SK-N-SH (cell line): ENCODE measurements at regions not wholly inside any gene's neighbourhood (a gene's known extent, or its start where the extent isn't known, plus 50 kb on each side); places are given as distances from the start of the nearest gene placed in this dataset.

Source experiments
- CTCF ChIA-PET: fragments of 300-600, 350-600 bp; formaldehyde crosslinking; extraction: SDS; loops from one replicate; lab custom pipeline; 2021; lab: Yijun Ruan, JAX
- POLR2A ChIA-PET: fragments of 350-600 bp; sonication (Branson Sonifier 250); formaldehyde crosslinking; extraction: SDS; loops from one replicate; lab custom pipeline; 2020; ENCODE audit warnings: antibody characterized with exemption, inconsistent platforms; lab: Yijun Ruan, JAX
- DNase-seq: peaks from one replicate; pipeline ENCODE4 v3.0.0; 2012
- H2AFZ ChIP-seq: fragments of 200-600 bp; sonication (generic); 2 replicates; pipeline ENCODE4 v1.8.1; 2016; ENCODE audit warnings: antibody characterized with exemption, mild to moderate bottlenecking, low read depth
- H3F3A ChIP-seq: fragments of 200-600 bp; sonication (generic); replicated peaks from 2 replicates; pipeline ENCODE3; 2016; ENCODE audit warnings: antibody characterized with exemption, mild to moderate bottlenecking; ENCODE audit not compliant: insufficient read depth
- H3K27ac ChIP-seq, 2 experiments: fragments of 200-500 bp in 1 of 2; fragments of 200-600 bp in 1 of 2; sonication (Bioruptor generic) in 1 of 2; sonication (generic), shearing (Covaris generic) in 1 of 2; 2 replicates each; pipeline versions ENCODE4 v1.5.1 to v1.6.1; 2014 to 2016; ENCODE audit warnings: low read depth in 2 of 2, inconsistent platforms in 1 of 2, low read length in 1 of 2, mild to moderate bottlenecking in 1 of 2, mixed read lengths in 1 of 2
- H3K27me3 ChIP-seq: fragments of 200-600 bp; sonication (generic), shearing (Covaris generic); 2 replicates; pipeline ENCODE4 v1.6.1; 2016; ENCODE audit warnings: mixed run types; ENCODE audit not compliant: insufficient read depth
- H3K36me3 ChIP-seq, 2 experiments: fragments of 200-500 bp in 1 of 2; fragments of 200-600 bp in 1 of 2; sonication (Bioruptor generic) in 1 of 2; sonication (generic) in 1 of 2; replicated peaks in 1 of 2; 2 replicates each; pipeline versions ENCODE3 to v1.5.1; 2014 to 2016; ENCODE audit warnings: low read length in 1 of 2, mild to moderate bottlenecking in 1 of 2; ENCODE audit not compliant: insufficient read depth in 2 of 2, control insufficient read depth in 1 of 2
- H3K4me1 ChIP-seq, 2 experiments: fragments of 200-500 bp in 1 of 2; fragments of 200-600 bp in 1 of 2; sonication (Bioruptor generic) in 1 of 2; sonication (generic), shearing (Covaris generic) in 1 of 2; 2 replicates each; pipeline versions ENCODE4 v1.5.1 to v1.6.1; 2014 to 2016; ENCODE audit warnings: low read depth in 1 of 2, low read length in 1 of 2, mixed run types in 1 of 2; ENCODE audit not compliant: insufficient read depth in 2 of 2, control insufficient read depth in 1 of 2
- H3K4me2 ChIP-seq: fragments of 200-600 bp; sonication (generic), shearing (Covaris generic); 2 replicates; pipeline ENCODE4 v1.6.1; 2017; ENCODE audit warnings: mixed run types
- H3K4me3 ChIP-seq, 2 experiments: fragments of 200-500 bp in 1 of 2; fragments of 200-600 bp in 1 of 2; sonication (Bioruptor generic) in 1 of 2; sonication (generic), shearing (Covaris generic) in 1 of 2; 2 replicates each; pipeline versions ENCODE4 v1.5.1 to v1.8.1; 2014 to 2016; ENCODE audit warnings: low read depth in 2 of 2, inconsistent platforms in 1 of 2, low read length in 1 of 2, mild to moderate bottlenecking in 1 of 2, mixed read lengths in 1 of 2, moderate library complexity in 1 of 2
- H3K79me2 ChIP-seq: fragments of 200-600 bp; sonication (generic); 2 replicates; pipeline ENCODE4 v1.8.1; 2017; ENCODE audit warnings: mild to moderate bottlenecking; ENCODE audit not compliant: insufficient read depth
- H3K9ac ChIP-seq: fragments of 200-600 bp; sonication (generic); 2 replicates; pipeline ENCODE4 v1.6.1; 2017; ENCODE audit warnings: mixed run types
- H3K9me2 ChIP-seq: fragments of 200-600 bp; sonication (generic); 2 replicates; pipeline ENCODE4 v1.6.1; 2017; ENCODE audit warnings: mixed run types
- H3K9me3 ChIP-seq: fragments of 200-600 bp; sonication (generic); 2 replicates; pipeline ENCODE4 v1.6.1; 2017; ENCODE audit warnings: mixed run types, mild to moderate bottlenecking, moderate library complexity
- H4K20me1 ChIP-seq: fragments of 200-600 bp; sonication (generic); 2 replicates; pipeline ENCODE4 v1.6.1; 2017; ENCODE audit warnings: mild to moderate bottlenecking, mixed run types; ENCODE audit not compliant: insufficient read depth
- CHD2 ChIP-seq: fragments of 150-350 bp; IDR thresholded peaks from 2 replicates; pipeline ENCODE4 v1.6.1; 2018; ENCODE audit warnings: low read length; ENCODE audit not compliant: partially characterized antibody
- EP300 ChIP-seq, 2 experiments: IDR thresholded peaks; 2 replicates each; pipeline versions ENCODE4 v1.4.0 to v1.6.1; 2012; ENCODE audit warnings: borderline replicate concordance in 1 of 2, low read depth in 1 of 2, low read length in 1 of 2
- FOSL2 ChIP-seq: IDR thresholded peaks from 2 replicates; pipeline ENCODE4 v1.4.0; 2012; ENCODE audit warnings: low read depth, mild to moderate bottlenecking, moderate library complexity, borderline replicate concordance
- FOXJ3 ChIP-seq: sonication (generic); formaldehyde crosslinking; IDR thresholded peaks from 2 replicates; pipeline ENCODE4 v1.5.1; 2020; ENCODE audit warnings: mild to moderate bottlenecking, missing genetic modification reagents
- GABPA ChIP-seq: IDR thresholded peaks from 2 replicates; pipeline ENCODE4 v1.4.0; 2012; ENCODE audit warnings: low read depth, mild to moderate bottlenecking
- GATA2 ChIP-seq: sonication (generic); formaldehyde crosslinking; IDR thresholded peaks from 2 replicates; pipeline ENCODE4 v1.5.0; 2020; ENCODE audit warnings: mild to moderate bottlenecking, missing genetic modification reagents
- MXI1 ChIP-seq: IDR thresholded peaks from 2 replicates; pipeline ENCODE4 v1.6.1; 2012; ENCODE audit warnings: mild to moderate bottlenecking, low read depth, low read length, improper control_type of control experiment
- NFIC ChIP-seq: IDR thresholded peaks from 2 replicates; pipeline ENCODE4 v1.4.0; 2012; ENCODE audit warnings: borderline replicate concordance
- POLR2AphosphoS5 ChIP-seq: IDR thresholded peaks from 2 replicates; pipeline ENCODE4 v1.6.1; 2012; ENCODE audit warnings: low read depth, low read length
- RAD21 ChIP-seq: IDR thresholded peaks from 2 replicates; pipeline ENCODE4 v1.6.1; 2012; ENCODE audit warnings: mild to moderate bottlenecking, low read length
- SIN3A ChIP-seq: IDR thresholded peaks from 2 replicates; pipeline ENCODE4 v1.6.1; 2012; ENCODE audit warnings: low read depth, mild to moderate bottlenecking, low read length, moderate library complexity, borderline replicate concordance
- SMC3 ChIP-seq: IDR thresholded peaks from 2 replicates; pipeline ENCODE4 v1.6.1; 2012; ENCODE audit warnings: low read depth, low read length, improper control_type of control experiment
- TCF12 ChIP-seq: IDR thresholded peaks from 2 replicates; pipeline ENCODE4 v1.4.0; 2012
- YY1 ChIP-seq: IDR thresholded peaks from 2 replicates; pipeline ENCODE4 v1.4.0; 2012; ENCODE audit warnings: low read depth, mild to moderate bottlenecking
- WGBS: methylation state at CpG from one replicate; pipeline ENCODE4 v1.1.6; 2017; ENCODE audit warnings: low lambda C conversion rate; 5-methylcytosine and 5-hydroxymethylcytosine counted together
- TF ChIP-seq, protein P1 (sequence below): IDR thresholded peaks from 2 replicates; pipeline ENCODE4 v1.4.0; 2012; ENCODE audit warnings: low read depth, borderline replicate concordance
- TF ChIP-seq, protein P2 (sequence below): IDR thresholded peaks from 2 replicates; pipeline ENCODE4 v1.4.0; 2012; ENCODE audit warnings: low read depth, borderline replicate concordance
- TF ChIP-seq, protein P3 (sequence below): fragments of 200-600 bp; sonication (generic); IDR thresholded peaks from 2 replicates; pipeline ENCODE4 v1.6.1; 2017; ENCODE audit warnings: antibody characterized with exemption, mild to moderate bottlenecking, moderate library complexity

DNA sequence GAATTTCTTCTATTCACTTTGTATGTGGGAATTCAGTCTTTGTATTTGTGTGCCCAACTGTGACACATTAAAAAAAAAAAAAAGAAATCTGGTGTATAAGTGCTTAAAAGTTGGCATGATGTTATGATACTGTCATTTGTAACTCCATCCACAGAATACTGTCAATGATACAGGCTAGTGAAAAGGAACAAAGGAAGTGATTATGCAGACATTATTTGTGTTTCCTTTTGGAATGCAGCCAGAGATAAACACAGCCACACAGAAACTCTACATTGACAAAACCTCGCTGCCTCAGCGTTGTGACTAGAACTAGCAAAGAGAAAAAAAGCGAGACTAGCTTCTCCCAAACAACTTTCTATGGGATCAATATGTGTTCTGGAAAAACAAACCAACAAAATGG, 519.2 kb upstream of the AGTR1 start (continued):
- TF ChIP-seq, protein P1, sequence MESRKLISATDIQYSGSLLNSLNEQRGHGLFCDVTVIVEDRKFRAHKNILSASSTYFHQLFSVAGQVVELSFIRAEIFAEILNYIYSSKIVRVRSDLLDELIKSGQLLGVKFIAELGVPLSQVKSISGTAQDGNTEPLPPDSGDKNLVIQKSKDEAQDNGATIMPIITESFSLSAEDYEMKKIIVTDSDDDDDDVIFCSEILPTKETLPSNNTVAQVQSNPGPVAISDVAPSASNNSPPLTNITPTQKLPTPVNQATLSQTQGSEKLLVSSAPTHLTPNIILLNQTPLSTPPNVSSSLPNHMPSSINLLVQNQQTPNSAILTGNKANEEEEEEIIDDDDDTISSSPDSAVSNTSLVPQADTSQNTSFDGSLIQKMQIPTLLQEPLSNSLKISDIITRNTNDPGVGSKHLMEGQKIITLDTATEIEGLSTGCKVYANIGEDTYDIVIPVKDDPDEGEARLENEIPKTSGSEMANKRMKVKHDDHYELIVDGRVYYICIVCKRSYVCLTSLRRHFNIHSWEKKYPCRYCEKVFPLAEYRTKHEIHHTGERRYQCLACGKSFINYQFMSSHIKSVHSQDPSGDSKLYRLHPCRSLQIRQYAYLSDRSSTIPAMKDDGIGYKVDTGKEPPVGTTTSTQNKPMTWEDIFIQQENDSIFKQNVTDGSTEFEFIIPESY: no peak
- no peak for TF ChIP-seq CHD2
- TF ChIP-seq RAD21: no peak
- no peak for TF ChIP-seq SIN3A
- TF ChIP-seq, protein P2, sequence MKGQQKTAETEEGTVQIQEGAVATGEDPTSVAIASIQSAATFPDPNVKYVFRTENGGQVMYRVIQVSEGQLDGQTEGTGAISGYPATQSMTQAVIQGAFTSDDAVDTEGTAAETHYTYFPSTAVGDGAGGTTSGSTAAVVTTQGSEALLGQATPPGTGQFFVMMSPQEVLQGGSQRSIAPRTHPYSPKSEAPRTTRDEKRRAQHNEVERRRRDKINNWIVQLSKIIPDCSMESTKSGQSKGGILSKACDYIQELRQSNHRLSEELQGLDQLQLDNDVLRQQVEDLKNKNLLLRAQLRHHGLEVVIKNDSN: no peak
- TF ChIP-seq GABPA: no peak
- TF ChIP-seq MXI1: no peak
- no peak for TF ChIP-seq EP300 (IDR thresholded peaks at IDR 0.05; ENCODE audit: borderline replicate concordance in 1 of 2, low read depth in 1 of 2, low read length in 1 of 2)
- TF ChIP-seq SMC3: no peak
- TF ChIP-seq YY1: no peak
- no peak for TF ChIP-seq POLR2AphosphoS5
- no peak for TF ChIP-seq TCF12

DNA sequence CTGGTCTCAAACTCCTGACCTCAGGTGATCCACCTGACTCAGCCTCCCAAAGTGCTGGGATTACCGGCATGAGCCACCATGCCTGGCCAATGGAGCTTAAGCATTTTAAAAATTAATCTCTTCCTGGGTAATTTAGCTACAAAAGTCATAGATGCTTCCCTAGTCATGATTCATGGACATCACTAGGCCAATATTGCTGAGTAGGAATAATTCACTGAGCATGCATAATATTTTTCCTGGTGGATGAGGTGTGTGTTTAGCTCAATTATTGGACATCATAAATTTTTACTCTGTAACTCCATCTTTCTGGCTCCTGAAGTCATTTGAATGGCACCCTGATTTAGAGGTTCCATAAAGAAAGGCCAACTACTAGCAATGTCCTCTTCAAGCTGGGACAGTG, 512.9 kb upstream of the AGTR1 start:
- POLR2A ChIA-PET: no interaction called here

More for the DNA sequence above, 512.9 kb upstream of the AGTR1 start:
- CTCF ChIA-PET: interaction anchor here (1.1 to 1.2 kb wide), 2 partner anchors 20 to 107 kb away, joined by 3 read pairs; no protein-coding TSS in a partner anchor
- Histone ChIP-seq H3K27me3 (no peaks in the 10 kb centered on the region), H3K79me2 (no peaks in the 10 kb centered on the region), H3K4me3 (no peak overlapping the region), H3K36me3 (no peaks in the 10 kb centered on the region), H3K4me2 (no peak overlapping the region), H3F3A (no peaks in the 10 kb centered on the region), H3K27ac (no peak overlapping the region), H3K9me3 (no peaks in the 10 kb centered on the region), H3K9ac (no peak overlapping the region), H3K4me1 (no peaks in the 10 kb centered on the region; a peak in 1 of 4 replicates), H4K20me1 (no peaks in the 10 kb centered on the region), H3K9me2 (no peaks in the 10 kb centered on the region), H2AFZ (no peak overlapping the region)
- DNase-seq: no peak
- whole genome bisulfite sequencing: 64% methylated on average over 1 of the region's 1 CpG
- TF ChIP-seq SMC3 (no peak), POLR2AphosphoS5 (no peak), GATA2 (CRISPR knock-in tag) (no peak), NFIC (no peak), FOXJ3 (CRISPR knock-in tag) (no peak), FOSL2 (no peak)
- TF ChIP-seq, protein P3, sequence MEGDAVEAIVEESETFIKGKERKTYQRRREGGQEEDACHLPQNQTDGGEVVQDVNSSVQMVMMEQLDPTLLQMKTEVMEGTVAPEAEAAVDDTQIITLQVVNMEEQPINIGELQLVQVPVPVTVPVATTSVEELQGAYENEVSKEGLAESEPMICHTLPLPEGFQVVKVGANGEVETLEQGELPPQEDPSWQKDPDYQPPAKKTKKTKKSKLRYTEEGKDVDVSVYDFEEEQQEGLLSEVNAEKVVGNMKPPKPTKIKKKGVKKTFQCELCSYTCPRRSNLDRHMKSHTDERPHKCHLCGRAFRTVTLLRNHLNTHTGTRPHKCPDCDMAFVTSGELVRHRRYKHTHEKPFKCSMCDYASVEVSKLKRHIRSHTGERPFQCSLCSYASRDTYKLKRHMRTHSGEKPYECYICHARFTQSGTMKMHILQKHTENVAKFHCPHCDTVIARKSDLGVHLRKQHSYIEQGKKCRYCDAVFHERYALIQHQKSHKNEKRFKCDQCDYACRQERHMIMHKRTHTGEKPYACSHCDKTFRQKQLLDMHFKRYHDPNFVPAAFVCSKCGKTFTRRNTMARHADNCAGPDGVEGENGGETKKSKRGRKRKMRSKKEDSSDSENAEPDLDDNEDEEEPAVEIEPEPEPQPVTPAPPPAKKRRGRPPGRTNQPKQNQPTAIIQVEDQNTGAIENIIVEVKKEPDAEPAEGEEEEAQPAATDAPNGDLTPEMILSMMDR: no peak
- TF ChIP-seq, protein P1: no peak
